HG03097 (cell line): ENCODE measurements at regions not wholly inside any gene's neighbourhood (a gene's known extent, or its start where the extent isn't known, plus 50 kb on each side); places are given as distances from the start of the nearest gene placed in this dataset.

Source experiments
- ATAC-seq: cut with Tn5 transposase; IDR thresholded peaks from one replicate; pipeline ENCODE4 v1.9.1; 2021; ENCODE audit not compliant: unreplicated experiment, low FRiP score

DNA sequence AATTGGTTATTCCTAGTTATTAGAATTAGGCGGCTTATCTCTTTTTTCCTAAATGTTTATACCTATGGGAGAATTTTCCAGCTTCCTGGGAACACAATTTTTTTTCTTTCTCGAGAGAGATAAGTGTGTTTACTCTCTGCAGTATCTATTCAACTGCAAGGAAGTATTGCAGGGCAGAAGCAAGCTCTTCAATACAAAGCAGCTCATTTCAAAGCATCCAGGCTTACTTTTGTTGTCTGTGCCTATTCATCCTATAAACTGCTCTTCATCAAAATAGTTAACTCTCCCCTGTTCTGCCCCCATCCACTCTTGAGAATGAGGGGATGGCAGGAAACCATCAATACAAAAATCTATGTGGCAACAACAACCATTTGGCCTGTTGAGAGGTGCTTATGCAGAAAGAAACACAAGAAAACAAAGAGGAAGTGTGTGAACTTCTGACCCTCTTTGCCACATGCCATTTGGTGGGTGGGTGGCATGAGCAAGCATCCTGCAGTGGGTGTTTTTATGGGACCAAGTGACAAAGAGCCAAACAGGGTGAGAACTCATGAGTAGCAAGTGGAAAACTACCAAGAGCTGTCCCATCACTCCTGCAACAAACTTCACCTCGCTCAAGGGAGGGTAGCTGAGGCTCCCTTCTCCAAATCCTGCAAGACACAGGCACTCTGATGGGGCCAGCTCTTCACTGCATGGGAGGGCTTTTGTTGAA lies 50.6 kb upstream of the MRPS6 start:
- ATAC-seq, result no peak

GRCh38 chr21:34021726-34022125 lies 51.7 kb upstream of the MRPS6 start:
- no peak for ATAC-seq

GRCh38 chr21:34020983-34021553 lies 52.3 kb upstream of the MRPS6 start:
- ATAC-seq, result no peak

GRCh38 chr21:34020005-34020847 lies 53.2 kb upstream of the MRPS6 start:
- ATAC-seq, result peak; percentile 48

GRCh38 chr21:34019402-34019801 lies 54.0 kb upstream of the MRPS6 start:
- no peak for ATAC-seq

- ATAC-seq, result no peak
Measured at GRCh38 chr21:34018910-34019309, 54.5 kb upstream of the MRPS6 start.

- ATAC-seq, result no peak
Measured at GRCh38 chr21:34018185-34018584, 55.2 kb upstream of the MRPS6 start.

- ATAC-seq, result peak; percentile 34
Measured at GRCh38 chr21:34017039-34017961, 56.1 kb upstream of the MRPS6 start.

- no peak for ATAC-seq
Measured at GRCh38 chr21:34012640-34013039, 60.7 kb upstream of the MRPS6 start.

GRCh38 chr21:34011660-34012059 lies 61.7 kb upstream of the MRPS6 start:
- no peak for ATAC-seq

- no peak for ATAC-seq
Measured at GRCh38 chr21:34009193-34009592, 64.2 kb upstream of the MRPS6 start.

DNA sequence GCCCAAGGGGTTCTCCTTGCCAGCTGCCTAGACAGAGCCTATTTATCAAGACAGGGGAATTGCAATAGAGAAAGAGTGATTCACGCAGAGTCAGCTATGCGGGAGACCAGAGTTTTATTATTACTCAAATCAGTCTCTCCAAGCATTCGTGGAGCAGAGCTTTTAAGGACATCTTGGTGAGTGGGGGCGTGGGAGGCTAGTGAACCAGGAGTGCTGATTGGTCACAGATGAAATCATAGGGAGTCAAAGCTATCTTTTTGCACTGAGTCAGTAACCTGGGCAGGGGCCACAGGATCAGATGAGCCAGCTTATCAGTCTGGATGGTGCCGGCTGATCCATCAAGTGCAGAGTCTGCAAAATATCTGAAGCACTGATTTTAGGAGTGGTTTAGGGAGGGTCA lies 64.8 kb upstream of the MRPS6 start:
- ATAC-seq, result no peak

DNA sequence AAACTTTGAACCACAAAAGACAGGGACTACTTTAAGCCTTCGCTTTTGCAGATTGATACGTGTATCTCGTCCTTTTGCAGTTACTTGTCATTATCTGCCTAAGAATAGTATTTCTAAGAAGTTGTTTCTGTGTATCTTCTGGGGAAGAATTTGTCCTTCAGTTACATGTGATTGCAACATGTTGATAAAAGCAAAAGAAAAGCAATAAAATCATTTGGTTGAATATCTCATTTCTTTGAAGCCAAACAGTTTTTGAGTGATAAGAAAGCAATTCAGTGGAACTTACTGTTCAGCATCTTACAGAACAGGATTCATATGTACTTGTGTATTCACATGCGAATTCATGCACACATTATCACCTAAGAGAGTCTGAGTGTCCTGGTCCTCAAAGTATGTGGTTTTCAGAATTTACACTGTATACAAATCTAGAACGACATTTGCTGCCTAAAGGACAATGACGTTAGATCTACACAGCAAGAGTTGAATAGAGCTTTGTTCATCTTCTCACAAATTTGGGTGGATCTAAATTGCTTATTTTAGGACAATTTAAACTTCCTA lies 66.7 kb upstream of the MRPS6 start:
- ATAC-seq, result no peak

- no peak for ATAC-seq
Measured at GRCh38 chr21:34004974-34005373, 68.4 kb upstream of the MRPS6 start.

GRCh38 chr21:34004013-34004938 lies 69.1 kb upstream of the MRPS6 start:
- no peak for ATAC-seq

- no peak for ATAC-seq
Measured at GRCh38 chr21:34003428-34003827, 70.0 kb upstream of the MRPS6 start.

GRCh38 chr21:34000375-34000774 lies 73.0 kb upstream of the MRPS6 start:
- ATAC-seq, result no peak

DNA sequence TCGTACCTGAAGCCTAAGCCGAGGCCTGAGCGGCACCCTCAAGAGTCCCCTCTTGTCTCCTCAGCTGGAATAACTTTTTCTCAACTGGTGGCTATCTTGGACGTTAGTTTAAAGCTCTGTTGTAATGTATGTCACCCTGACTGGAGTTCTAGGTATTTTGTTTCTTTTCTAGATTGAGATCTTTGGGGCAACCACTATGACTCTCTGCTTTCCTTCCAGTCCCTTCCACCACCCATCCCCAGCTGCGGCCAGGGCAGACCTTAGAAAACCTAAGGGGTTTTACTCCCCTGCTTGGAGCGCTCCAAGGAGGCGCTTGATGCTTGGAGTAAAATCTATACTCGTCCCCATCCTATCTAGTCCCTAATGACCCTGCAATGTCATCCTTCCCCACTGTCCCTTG lies 74.6 kb upstream of the MRPS6 start:
- no peak for ATAC-seq

- no peak for ATAC-seq
Measured at GRCh38 chr21:33998402-33998801, 75.0 kb upstream of the MRPS6 start.
